HEK293 (cell line): ENCODE measurements at regions not wholly inside any gene's neighbourhood (a gene's known extent, or its start where the extent isn't known, plus 50 kb on each side); places are given as distances from the start of the nearest gene placed in this dataset.

Experiments
- CTCF ChIA-PET: fragments of 350-600 bp; formaldehyde crosslinking; extraction: SDS; loops from one replicate; lab custom pipeline; 2021; ENCODE audit warnings: antibody characterized with exemption; lab: Yijun Ruan, JAX
- POLR2A ChIA-PET: fragments of 300-600 bp; formaldehyde crosslinking; extraction: SDS; loops from one replicate; lab custom pipeline; 2020; ENCODE audit warnings: antibody characterized with exemption, inconsistent platforms; lab: Yijun Ruan, JAX
- H3K27ac ChIP-seq: fragments of 200-500 bp; sonication (Bioruptor generic); 2 replicates; pipeline ENCODE4 v1.5.1; 2014; ENCODE audit warnings: low read depth, low read length, control low read depth, inconsistent platforms; ENCODE audit errors: extremely low read depth
- H3K36me3 ChIP-seq, 2 experiments: fragments of 200-500 bp in 1 of 2; sonication (Bioruptor generic) in 1 of 2; 1 replicate in 1 of 2; 2 replicates in 1 of 2; pipeline ENCODE4 v1.5.1; 2014 to 2017; ENCODE audit warnings: inconsistent platforms in 2 of 2, low read length in 2 of 2; ENCODE audit not compliant: control insufficient read depth in 2 of 2, insufficient read depth in 1 of 2
- H3K4me1 ChIP-seq: fragments of 200-500 bp; sonication (Bioruptor generic); 2 replicates; pipeline ENCODE4 v1.5.1; 2014; ENCODE audit warnings: mild to moderate bottlenecking, low read length, inconsistent platforms; ENCODE audit not compliant: control insufficient read depth, insufficient read depth
- H3K4me3 ChIP-seq: 2 replicates; pipeline ENCODE4 v1.5.1; 2011; ENCODE audit warnings: low read depth, mild to moderate bottlenecking, control low read depth, low read length, moderate library complexity
- H3K9me3 ChIP-seq: fragments of 200-500 bp; sonication (Bioruptor generic); 2 replicates; pipeline ENCODE4 v1.5.1; 2014; ENCODE audit warnings: low read depth, low read length, inconsistent platforms; ENCODE audit not compliant: control insufficient read depth, insufficient read depth
- GLIS1 ChIP-seq: fragments of 450-650 bp; formaldehyde crosslinking; IDR thresholded peaks from 2 replicates; pipeline ENCODE4 v1.5.1; 2016; ENCODE audit warnings: missing biosample characterization, missing genetic modification characterization
- INSM2 ChIP-seq: fragments of 450-650 bp; formaldehyde crosslinking; IDR thresholded peaks from 2 replicates; pipeline ENCODE4 v1.5.1; 2016; ENCODE audit warnings: missing biosample characterization, missing genetic modification characterization
- KLF10 ChIP-seq: fragments of 450-650 bp; IDR thresholded peaks from 2 replicates; pipeline ENCODE4 v1.5.1; 2018; ENCODE audit warnings: missing biosample characterization, mild to moderate bottlenecking, missing genetic modification characterization
- PATZ1 ChIP-seq: fragments of 450-650 bp; formaldehyde crosslinking; IDR thresholded peaks from 2 replicates; pipeline ENCODE4 v1.5.1; 2016; ENCODE audit warnings: missing biosample characterization, missing genetic modification characterization
- PRDM1 ChIP-seq: fragments of 450-650 bp; formaldehyde crosslinking; IDR thresholded peaks from 2 replicates; pipeline ENCODE4; 2016; ENCODE audit warnings: missing biosample characterization, missing genetic modification characterization
- ZBTB8A ChIP-seq: fragments of 450-650 bp; formaldehyde crosslinking; IDR thresholded peaks from 2 replicates; pipeline ENCODE4 v1.5.1; 2016; ENCODE audit warnings: missing biosample characterization, missing genetic modification characterization
- ZIC2 ChIP-seq: fragments of 450-650 bp; formaldehyde crosslinking; IDR thresholded peaks from 2 replicates; pipeline ENCODE4 v1.5.1; 2016; ENCODE audit warnings: missing biosample characterization, missing genetic modification characterization
- ZNF157 ChIP-seq: fragments of 450-650 bp; formaldehyde crosslinking; IDR thresholded peaks from 2 replicates; pipeline ENCODE4 v1.5.1; 2016; ENCODE audit warnings: missing biosample characterization, missing genetic modification characterization
- ZNF184 ChIP-seq: fragments of 450-650 bp; IDR thresholded peaks from 2 replicates; pipeline ENCODE4 v1.5.1; 2018; ENCODE audit warnings: missing biosample characterization, mild to moderate bottlenecking, missing genetic modification characterization
- ZNF211 ChIP-seq: fragments of 450-650 bp; formaldehyde crosslinking; IDR thresholded peaks from 2 replicates; pipeline ENCODE4 v1.5.1; 2016; ENCODE audit warnings: low read depth, missing biosample characterization, missing genetic modification characterization
- ZNF600 ChIP-seq: fragments of 450-650 bp; formaldehyde crosslinking; IDR thresholded peaks from 2 replicates; pipeline ENCODE4 v1.5.1; 2016; ENCODE audit warnings: missing biosample characterization, missing genetic modification characterization
- ZNF768 ChIP-seq: fragments of 450-650 bp; formaldehyde crosslinking; IDR thresholded peaks from 2 replicates; pipeline ENCODE4 v1.5.1; 2018; ENCODE audit warnings: missing biosample characterization, mild to moderate bottlenecking, missing genetic modification characterization
- ZSCAN23 ChIP-seq: fragments of 450-650 bp; formaldehyde crosslinking; IDR thresholded peaks from 2 replicates; pipeline ENCODE4 v1.5.1; 2016; ENCODE audit warnings: missing biosample characterization, missing genetic modification characterization

GRCh38 chr10:78278058-78278404 is 244.4 kb downstream of the RPS24 start:
- TF ChIP-seq PATZ1 (tag by site-specific recombination) (no peak), ZNF184 (tag by site-specific recombination) (no peak), ZNF600 (tag by site-specific recombination) (peak; percentile 77; the same call in 1 of the 2 replicates), ZBTB8A (tag by site-specific recombination) (no peak), PRDM1 (tag by site-specific recombination) (no peak), ZSCAN23 (tag by site-specific recombination) (no peak)
- POLR2A ChIA-PET, result no interaction called here
- no peak overlapping the region for H3K27ac ChIP-seq
- no peak overlapping the region for H3K4me3 ChIP-seq
- H3K9me3 ChIP-seq, result no peaks in the 10 kb centered on the region
- H3K4me1 ChIP-seq, result no peaks in the 10 kb centered on the region
- CTCF ChIA-PET, result interaction anchor here (0.5 to 1.1 kb wide), 2 partner anchors 231 to 887 kb away, joined by 3 to 5 read pairs; no protein-coding TSS in a partner anchor
- no peaks in the 10 kb centered on the region for H3K36me3 ChIP-seq

- no peaks in the 10 kb centered on the region for H3K4me1 ChIP-seq
- H3K4me3 ChIP-seq, result no peak overlapping the region
- no peaks in the 10 kb centered on the region for H3K9me3 ChIP-seq
- ChIA-PET CTCF (no interaction called here), POLR2A (no interaction called here)
- no peaks in the 10 kb centered on the region for H3K36me3 ChIP-seq
- TF ChIP-seq ZNF157 (tag by site-specific recombination), result no peak
- no peak overlapping the region for H3K27ac ChIP-seq
These were observed 246.1 kb downstream of the RPS24 start for GRCh38 chr10:78279756-78280155.

GRCh38 chr10:78280604-78281003 is 246.9 kb downstream of the RPS24 start:
- Histone ChIP-seq H3K9me3 (no peaks in the 10 kb centered on the region), H3K4me3 (no peak overlapping the region), H3K4me1 (no peaks in the 10 kb centered on the region), H3K36me3 (no peaks in the 10 kb centered on the region), H3K27ac (no peak overlapping the region)
- ChIA-PET CTCF (interaction anchor here (0.6 to 0.9 kb wide), 2 partner anchors 20 to 21 kb away, joined by 3 read pairs; no protein-coding TSS in a partner anchor), POLR2A (no interaction called here)
- TF ChIP-seq INSM2 (tag by site-specific recombination), result no peak
- TF ChIP-seq ZNF768 (tag by site-specific recombination), result 0 out of 2 replicates have a peak, but pooled peaks have one; percentile 19
- no peak for TF ChIP-seq ZBTB8A (tag by site-specific recombination)
- no peak for TF ChIP-seq KLF10 (tag by site-specific recombination)

GRCh38 chr10:78281627-78282026 is 248.0 kb downstream of the RPS24 start:
- CTCF ChIA-PET, result interaction anchor here (1.7 kb wide), 1 partner anchor 22 kb away, joined by 4 read pairs; no protein-coding TSS in a partner anchor
- Histone ChIP-seq H3K9me3 (no peaks in the 10 kb centered on the region), H3K4me1 (no peaks in the 10 kb centered on the region), H3K27ac (no peak overlapping the region), H3K36me3 (no peaks in the 10 kb centered on the region), H3K4me3 (no peak overlapping the region)
- TF ChIP-seq ZNF211 (tag by site-specific recombination), result no peak
- peak; percentile 87 for TF ChIP-seq GLIS1 (tag by site-specific recombination)
- TF ChIP-seq ZIC2 (tag by site-specific recombination), result peak; percentile 63
- POLR2A ChIA-PET, result interaction anchor here (0.6 kb wide), 1 partner anchor 24 kb away, joined by 3 read pairs; no protein-coding TSS in a partner anchor
